Stomach smooth muscle (tissue), 2 donors: ENCODE measurements at regions not wholly inside any gene's neighbourhood (a gene's known extent, or its start where the extent isn't known, plus 50 kb on each side); places are given as distances from the start of the nearest gene placed in this dataset.

Experiments
- H3K27ac ChIP-seq: one replicate; pipeline ENCODE4 v1.7.0; 2013; ENCODE audit warnings: mild to moderate bottlenecking, low read length, inconsistent platforms
- H3K27me3 ChIP-seq, 2 donors: one replicate each; pipeline ENCODE4 v1.7.0; 2013; ENCODE audit warnings: low read length in 2 of 2; ENCODE audit not compliant: insufficient read depth in 2 of 2, control insufficient read depth in 1 of 2
- H3K36me3 ChIP-seq, 2 donors: one replicate each; pipeline ENCODE4 v1.7.0; 2013; ENCODE audit warnings: low read length in 2 of 2; ENCODE audit not compliant: control insufficient read depth in 2 of 2, insufficient read depth in 2 of 2
- H3K4me1 ChIP-seq: one replicate; pipeline ENCODE4 v1.7.0; 2013; ENCODE audit warnings: low read length; ENCODE audit not compliant: control insufficient read depth, insufficient read depth
- H3K4me3 ChIP-seq, 2 donors: one replicate each; pipeline ENCODE4 v1.7.0; 2013; ENCODE audit warnings: low read length in 2 of 2
- H3K9ac ChIP-seq, 2 donors: one replicate each; pipeline ENCODE4 v1.7.0; 2013; ENCODE audit warnings: low read length in 2 of 2, mild to moderate bottlenecking in 1 of 2
- H3K9me3 ChIP-seq, 2 donors: one replicate each; pipeline ENCODE4 v1.7.0; 2013; ENCODE audit warnings: low read length in 2 of 2; ENCODE audit not compliant: control insufficient read depth in 2 of 2
- donor health status: healthy.
- donor health status: Pancreatic carcinoma.

GRCh38 chr11:127115844-127116243 lies 115.3 kb upstream of the KIRREL3 start:
- H3K9ac ChIP-seq = no peak overlapping the region
- no peak overlapping the region for H3K27ac ChIP-seq
- no peaks in the 10 kb centered on the region for H3K4me1 ChIP-seq
- H3K36me3 ChIP-seq = no peaks in the 10 kb centered on the region
- no peaks in the 10 kb centered on the region for H3K9me3 ChIP-seq
- H3K4me3 ChIP-seq = no peak overlapping the region
- H3K27me3 ChIP-seq = no peaks in the 10 kb centered on the region

- no peaks in the 10 kb centered on the region for H3K27me3 ChIP-seq
- no peak overlapping the region for H3K9ac ChIP-seq
- no peaks in the 10 kb centered on the region for H3K36me3 ChIP-seq
- peaks cover 2% of the 10 kb centered on the region for H3K4me1 ChIP-seq
- no peaks in the 10 kb centered on the region for H3K9me3 ChIP-seq
- no peak overlapping the region for H3K27ac ChIP-seq
- no peak overlapping the region for H3K4me3 ChIP-seq
These were observed 113.5 kb upstream of the KIRREL3 start for GRCh38 chr11:127114035-127114434.

- no peaks in the 10 kb centered on the region for H3K9me3 ChIP-seq
- no peak overlapping the region for H3K27ac ChIP-seq
- no peak overlapping the region for H3K9ac ChIP-seq
These were observed 110.0 kb upstream of the KIRREL3 start for GRCh38 chr11:127110542-127110941.

GRCh38 chr11:127109796-127110480 lies 109.4 kb upstream of the KIRREL3 start:
- Histone ChIP-seq H3K27me3 (peaks cover 0 to 3% of the 10 kb centered on the region in 2 donors), H3K4me3 (no peak overlapping the region), H3K9ac (no peak overlapping the region), H3K9me3 (no peaks in the 10 kb centered on the region), H3K27ac (no peak overlapping the region), H3K36me3 (no peaks in the 10 kb centered on the region), H3K4me1 (peaks cover 2% of the 10 kb centered on the region)

More at GRCh38 chr11:127110542-127110941, 110.0 kb upstream of the KIRREL3 start:
- H3K36me3 ChIP-seq = no peaks in the 10 kb centered on the region
- peaks cover 2% of the 10 kb centered on the region for H3K4me1 ChIP-seq
- no peak overlapping the region for H3K4me3 ChIP-seq
- H3K27me3 ChIP-seq = peaks cover 0 to 3% of the 10 kb centered on the region in 2 donors

GRCh38 chr11:127108838-127109237 lies 108.3 kb upstream of the KIRREL3 start:
- Histone ChIP-seq H3K36me3 (no peaks in the 10 kb centered on the region), H3K27ac (no peak overlapping the region), H3K27me3 (peaks cover 0 to 3% of the 10 kb centered on the region in 2 donors)

GRCh38 chr11:127106938-127107337 lies 106.4 kb upstream of the KIRREL3 start:
- no peaks in the 10 kb centered on the region for H3K36me3 ChIP-seq
- no peak overlapping the region for H3K9ac ChIP-seq
- H3K27ac ChIP-seq = no peak overlapping the region
- H3K27me3 ChIP-seq = peaks cover 0 to 3% of the 10 kb centered on the region in 2 donors
- no peak overlapping the region for H3K4me3 ChIP-seq
- peaks cover 2% of the 10 kb centered on the region for H3K4me1 ChIP-seq
- no peaks in the 10 kb centered on the region for H3K9me3 ChIP-seq

More at GRCh38 chr11:127108838-127109237, 108.3 kb upstream of the KIRREL3 start:
- Histone ChIP-seq H3K9ac (no peak overlapping the region), H3K4me1 (peaks cover 2% of the 10 kb centered on the region), H3K9me3 (no peaks in the 10 kb centered on the region), H3K4me3 (no peak overlapping the region)

GRCh38 chr11:127105593-127106541 lies 105.3 kb upstream of the KIRREL3 start:
- Histone ChIP-seq H3K4me1 (peaks cover 2% of the 10 kb centered on the region), H3K36me3 (no peaks in the 10 kb centered on the region), H3K9ac (no peak overlapping the region), H3K27ac (no peak overlapping the region), H3K4me3 (no peak overlapping the region), H3K9me3 (no peaks in the 10 kb centered on the region), H3K27me3 (peaks cover 0 to 3% of the 10 kb centered on the region in 2 donors)

- H3K27me3 ChIP-seq = peaks cover 0 to 3% of the 10 kb centered on the region in 2 donors
- H3K4me1 ChIP-seq = no peaks in the 10 kb centered on the region
- H3K9me3 ChIP-seq = no peaks in the 10 kb centered on the region
- H3K9ac ChIP-seq = no peak overlapping the region
- no peaks in the 10 kb centered on the region for H3K36me3 ChIP-seq
- H3K4me3 ChIP-seq = no peak overlapping the region
- H3K27ac ChIP-seq = no peak overlapping the region
These were observed 103.2 kb upstream of the KIRREL3 start for GRCh38 chr11:127103586-127104388.

GRCh38 chr11:127098684-127099083 lies 98.1 kb upstream of the KIRREL3 start:
- Histone ChIP-seq H3K4me3 (no peak overlapping the region), H3K9ac (no peak overlapping the region), H3K9me3 (no peaks in the 10 kb centered on the region), H3K27me3 (no peaks in the 10 kb centered on the region), H3K4me1 (no peaks in the 10 kb centered on the region), H3K36me3 (no peaks in the 10 kb centered on the region), H3K27ac (no peak overlapping the region)

- H3K27ac ChIP-seq = no peak overlapping the region
- H3K9me3 ChIP-seq = no peaks in the 10 kb centered on the region
- H3K27me3 ChIP-seq = no peaks in the 10 kb centered on the region
- H3K9ac ChIP-seq = no peak overlapping the region
- H3K4me1 ChIP-seq = no peaks in the 10 kb centered on the region
- no peak overlapping the region for H3K4me3 ChIP-seq
- H3K36me3 ChIP-seq = no peaks in the 10 kb centered on the region
These were observed 80.2 kb upstream of the KIRREL3 start for GRCh38 chr11:127080735-127081134.
